Mammary epithelial cell (primary cell): ENCODE measurements at regions not wholly inside any gene's neighbourhood (a gene's known extent, or its start where the extent isn't known, plus 50 kb on each side); places are given as distances from the start of the nearest gene placed in this dataset.

Source experiments
- CTCF ChIP-seq, 2 donors: IDR thresholded peaks in 1 of 2; conservative IDR thresholded peaks in 1 of 2; 2 replicates each; pipeline ENCODE4 v1.5.1; 2011 to 2012; ENCODE audit warnings: inconsistent platforms in 2 of 2, low read length in 2 of 2, mild to moderate bottlenecking in 2 of 2, control low read depth in 1 of 2, low read depth in 1 of 2; ENCODE audit not compliant: insufficient read depth in 1 of 2; ENCODE audit errors: extremely low read depth in 1 of 2
- EZH2 ChIP-seq: IDR thresholded peaks from 2 replicates; pipeline ENCODE4 v1.6.1; 2012; ENCODE audit warnings: low read length, inconsistent platforms, borderline replicate concordance

- TF ChIP-seq CTCF (conservative IDR thresholded peaks at IDR 0.05 in 1 of 2, IDR thresholded peaks at IDR 0.05 in 1 of 2; ENCODE audit: extremely low read depth in 1 of 2, insufficient read depth in 1 of 2, low read depth in 1 of 2, low read length in 2 of 2): no peak
- TF ChIP-seq EZH2: no peak
These were observed 167.1 kb upstream of the JUN start for GRCh38 chr1:58950897-58951296.
